ENCODE measurements at regions not wholly inside any gene's neighbourhood (a gene's known extent, or its start where the extent isn't known, plus 50 kb on each side); places are given as distances from the start of the nearest gene placed in this dataset.

- H3K9ac ChIP-seq (ENCODE audit: low read depth, low read length) = no peak overlapping the region
- ChIA-PET POLR2A (ENCODE audit: unreplicated experiment) (no interaction called here), CTCF (no interaction called here)
- H4K20me1 ChIP-seq (ENCODE audit: insufficient read depth, low read length) = no peaks in the 10 kb centered on the region
- H3K4me3 ChIP-seq (ENCODE audit: insufficient read depth, low read depth, low read length) = no peak overlapping the region
- no peaks in the 10 kb centered on the region for H3K79me1 ChIP-seq (ENCODE audit: low read depth in 1 of 2, low read length in 2 of 2)
- no peak overlapping the region for H3K27ac ChIP-seq (ENCODE audit: insufficient read depth, low read length)
- in situ Hi-C loops (cut with MboI; ENCODE audit: low sequenced_read_pairs) = no loop called here
- H2BK15ac ChIP-seq (ENCODE audit: low read depth, low read length) = no peak overlapping the region
- DNase-seq = no peak
- no peak overlapping the region for H2AFZ ChIP-seq (replicated peaks; ENCODE audit: low read length, poor library complexity)
- no peaks in the 10 kb centered on the region for H3K9me1 ChIP-seq (ENCODE audit: insufficient read depth, low read length)
- no peak overlapping the region for H3K4me2 ChIP-seq (ENCODE audit: low read depth, low read length)
- no peak overlapping the region for H3K18ac ChIP-seq (ENCODE audit: low read depth, low read length)
- TF ChIP-seq RCOR1 (IDR thresholded peaks at IDR 0.05; ENCODE audit: insufficient replicate concordance, low read length) (no peak), RFX5 (IDR thresholded peaks at IDR 0.05; ENCODE audit: low read depth, low read length) (no peak), MAFK (IDR thresholded peaks at IDR 0.05; ENCODE audit: low read depth, low read length) (no peak), SMC3 (IDR thresholded peaks at IDR 0.05; ENCODE audit: low read depth, low read length) (no peak), MXI1 (IDR thresholded peaks at IDR 0.05; ENCODE audit: borderline replicate concordance, low read depth, low read length) (no peak), POLR2A (IDR thresholded peaks at IDR 0.05; ENCODE audit: low read depth, low read length) (no peak), FOS (IDR thresholded peaks at IDR 0.05; ENCODE audit: low read depth, low read length) (no peak), CEBPB (IDR thresholded peaks at IDR 0.05; ENCODE audit: low read depth, low read length) (no peak), BHLHE40 (IDR thresholded peaks at IDR 0.05; ENCODE audit: low read depth, low read length) (no peak)
- TF ChIP-seq, protein P1, sequence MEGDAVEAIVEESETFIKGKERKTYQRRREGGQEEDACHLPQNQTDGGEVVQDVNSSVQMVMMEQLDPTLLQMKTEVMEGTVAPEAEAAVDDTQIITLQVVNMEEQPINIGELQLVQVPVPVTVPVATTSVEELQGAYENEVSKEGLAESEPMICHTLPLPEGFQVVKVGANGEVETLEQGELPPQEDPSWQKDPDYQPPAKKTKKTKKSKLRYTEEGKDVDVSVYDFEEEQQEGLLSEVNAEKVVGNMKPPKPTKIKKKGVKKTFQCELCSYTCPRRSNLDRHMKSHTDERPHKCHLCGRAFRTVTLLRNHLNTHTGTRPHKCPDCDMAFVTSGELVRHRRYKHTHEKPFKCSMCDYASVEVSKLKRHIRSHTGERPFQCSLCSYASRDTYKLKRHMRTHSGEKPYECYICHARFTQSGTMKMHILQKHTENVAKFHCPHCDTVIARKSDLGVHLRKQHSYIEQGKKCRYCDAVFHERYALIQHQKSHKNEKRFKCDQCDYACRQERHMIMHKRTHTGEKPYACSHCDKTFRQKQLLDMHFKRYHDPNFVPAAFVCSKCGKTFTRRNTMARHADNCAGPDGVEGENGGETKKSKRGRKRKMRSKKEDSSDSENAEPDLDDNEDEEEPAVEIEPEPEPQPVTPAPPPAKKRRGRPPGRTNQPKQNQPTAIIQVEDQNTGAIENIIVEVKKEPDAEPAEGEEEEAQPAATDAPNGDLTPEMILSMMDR (conservative IDR thresholded peaks at IDR 0.05; ENCODE audit: low read depth, low read length) = no peak
- no peaks in the 10 kb centered on the region for H3K36me3 ChIP-seq (ENCODE audit: control insufficient read depth, insufficient read depth, low read length)
- H2BK5ac ChIP-seq (ENCODE audit: low read depth, low read length, poor library complexity, severe bottlenecking) = no peak overlapping the region
- intact Hi-C loops (cut with micrococcal nuclease) = no loop called here
- H2AK5ac ChIP-seq (ENCODE audit: low read depth, low read length) = no peak overlapping the region
- H4K8ac ChIP-seq (ENCODE audit: low read depth in 2 of 2, low read length in 2 of 2) = no peak overlapping the region
- no TSS peak for BruUV-seq (replicated peaks)
- no peak overlapping the region for H2BK20ac ChIP-seq (ENCODE audit: low read depth, low read length)
- H2BK120ac ChIP-seq (ENCODE audit: low read depth, low read length) = no peak overlapping the region
- no peaks in the 10 kb centered on the region for H3K4me1 ChIP-seq (ENCODE audit: control insufficient read depth, insufficient read depth, low read length)
- no peak overlapping the region for H3K14ac ChIP-seq (replicated peaks; ENCODE audit: low read depth, low read length)
- no peak overlapping the region for H3K4ac ChIP-seq (ENCODE audit: low read depth, low read length)
- dilution Hi-C loops (cut with HindIII; ENCODE audit: low sequenced_read_pairs, unreplicated experiment) = no loop called here
- H3K56ac ChIP-seq (ENCODE audit: extremely low read depth, insufficient read depth, low read length) = no peak overlapping the region
- peaks cover 9% of the 10 kb centered on the region for H3K9me3 ChIP-seq (ENCODE audit: control insufficient read depth, insufficient read depth, low read length)
- H3K23ac ChIP-seq (ENCODE audit: low read depth, low read length) = no peak overlapping the region
- no peak for ATAC-seq (ENCODE audit: low read depth)
- no peak overlapping the region for H4K91ac ChIP-seq (ENCODE audit: insufficient read depth, low read depth, low read length)
- H4K5ac ChIP-seq (ENCODE audit: low read depth, low read length) = no peak overlapping the region
- no peaks in the 10 kb centered on the region for H3K27me3 ChIP-seq (ENCODE audit: control insufficient read depth, insufficient read depth, low read length)
- H2AK9ac ChIP-seq (replicated peaks; ENCODE audit: low read depth, low read length, poor library complexity) = no peak overlapping the region
- WGBS, 2 experiments (ENCODE audit: extremely low coverage in 2 of 2, insufficient read length in 1 of 2) = 28% methylated on average over 3 of the region's 5 CpGs; no CpG with 5 or more reads in 1 of the 2 experiments
Measured at GRCh38 chr2:22883054-22883453, 501.9 kb upstream of the KLHL29 start.

Measured in IMR-90 (cell line).